Superior temporal gyrus (tissue), 1 donor: ENCODE measurements at regions not wholly inside any gene's neighbourhood (a gene's known extent, or its start where the extent isn't known, plus 50 kb on each side); places are given as distances from the start of the nearest gene placed in this dataset.
"Not testable (repeated sequence)": the region's sequence is repeated elsewhere in the genome, so short reads cannot be mapped to it uniquely, and the experiment has no call there.

ENCODE experiments used
- DNase-seq: peaks from one replicate; pipeline ENCODE4 v3.0.0-alpha.2; 2016; ENCODE audit errors: extremely low spot score

DNA sequence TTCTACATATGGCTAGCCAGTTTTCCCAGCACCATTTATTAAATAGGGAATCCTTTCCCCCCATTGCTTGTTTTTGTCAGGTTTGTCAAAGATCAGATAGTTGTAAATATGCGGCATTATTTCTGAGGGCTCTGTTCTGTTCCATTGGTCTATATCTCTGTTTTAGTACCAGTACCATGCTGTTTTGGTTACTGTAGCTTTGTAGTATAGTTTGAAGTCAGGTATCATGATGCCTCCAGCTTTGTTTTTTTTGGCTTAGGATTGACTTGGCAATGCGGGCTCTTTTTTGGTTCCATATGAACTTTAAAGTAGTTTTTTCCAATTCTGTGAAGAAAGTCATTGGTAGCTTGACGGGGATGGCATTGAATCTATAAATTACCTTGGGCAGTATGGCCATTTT, 60.0 kb upstream of the GPC3 start:
- DNase-seq = not testable (repeated sequence)

DNA sequence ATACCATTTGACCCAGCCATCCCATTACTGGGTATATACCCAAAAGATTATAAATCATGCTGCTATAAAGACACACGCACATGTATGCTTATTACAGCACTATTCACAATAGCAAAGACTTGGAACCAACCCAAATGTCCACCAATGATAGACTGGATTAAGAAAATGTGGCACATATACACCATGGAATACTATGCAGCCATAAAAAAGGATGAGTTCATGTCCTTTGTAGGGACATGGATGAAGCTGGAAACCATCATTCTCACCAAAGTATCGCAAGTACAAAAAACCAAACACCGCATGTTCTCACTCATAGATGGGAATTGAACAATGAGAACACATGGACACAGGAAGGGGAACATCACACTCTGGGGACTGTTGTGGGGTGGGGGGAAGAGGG, 81.7 kb upstream of the GPC3 start:
- DNase-seq = not testable (repeated sequence)

DNA sequence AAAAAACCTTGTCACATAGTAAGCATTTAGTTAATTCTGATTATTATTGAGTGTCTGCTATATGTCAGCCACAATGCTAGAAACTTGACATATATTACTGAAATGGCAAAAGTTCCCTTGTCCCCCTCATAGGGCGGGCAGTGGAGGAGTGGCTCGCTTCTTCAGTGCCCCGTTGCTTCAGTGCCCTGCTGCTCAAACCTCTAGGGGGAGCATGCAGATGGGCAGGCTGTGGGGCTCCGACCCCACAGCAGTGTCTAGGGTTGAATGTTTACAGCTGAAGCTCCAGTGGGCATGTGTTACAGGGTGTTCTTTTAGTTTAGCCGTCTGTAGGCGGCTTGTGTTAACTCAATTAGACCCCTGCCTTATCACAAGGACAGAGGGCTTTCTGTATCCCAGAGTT, 86.5 kb upstream of the GPC3 start:
- DNase-seq = not testable (repeated sequence)

DNA sequence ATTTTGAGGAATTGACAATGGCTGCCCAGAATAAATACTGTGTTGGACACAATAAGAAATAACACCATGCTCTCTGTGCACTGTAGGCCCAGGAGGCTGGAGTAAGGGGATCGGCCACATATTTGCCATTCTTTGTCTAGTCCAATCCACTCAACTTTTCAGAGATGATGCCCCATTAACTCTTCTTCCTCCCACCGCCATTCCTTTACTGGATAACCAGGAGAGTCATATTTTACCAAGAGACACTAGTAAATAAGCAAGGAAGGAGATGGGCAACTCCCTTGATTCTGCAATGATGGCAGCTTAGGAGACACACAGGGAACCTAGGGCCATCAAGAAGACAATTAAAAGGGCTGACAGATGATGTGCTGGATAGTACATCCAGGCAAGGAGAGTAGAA, 87.9 kb upstream of the GPC3 start:
- no peak for DNase-seq

DNA sequence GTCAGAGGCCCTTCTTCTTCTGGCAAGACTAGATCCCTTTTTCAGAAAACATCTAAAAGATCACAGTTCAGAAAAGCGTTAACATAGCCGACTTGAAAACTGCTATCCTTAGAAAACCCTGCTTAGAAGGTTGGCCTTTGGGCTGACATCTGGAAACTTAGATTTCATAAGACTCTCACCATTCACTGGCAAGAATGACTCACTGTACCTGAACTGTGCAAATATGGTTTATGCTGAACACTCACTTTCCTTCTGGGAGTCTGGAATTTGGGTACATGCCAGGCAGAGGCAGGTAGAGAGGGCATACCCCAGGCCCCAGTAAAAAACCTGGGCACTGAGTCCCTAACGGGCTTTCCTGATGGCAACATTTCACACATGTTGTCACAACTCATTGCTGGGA, 88.8 kb upstream of the GPC3 start:
- DNase-seq = no peak

DNA sequence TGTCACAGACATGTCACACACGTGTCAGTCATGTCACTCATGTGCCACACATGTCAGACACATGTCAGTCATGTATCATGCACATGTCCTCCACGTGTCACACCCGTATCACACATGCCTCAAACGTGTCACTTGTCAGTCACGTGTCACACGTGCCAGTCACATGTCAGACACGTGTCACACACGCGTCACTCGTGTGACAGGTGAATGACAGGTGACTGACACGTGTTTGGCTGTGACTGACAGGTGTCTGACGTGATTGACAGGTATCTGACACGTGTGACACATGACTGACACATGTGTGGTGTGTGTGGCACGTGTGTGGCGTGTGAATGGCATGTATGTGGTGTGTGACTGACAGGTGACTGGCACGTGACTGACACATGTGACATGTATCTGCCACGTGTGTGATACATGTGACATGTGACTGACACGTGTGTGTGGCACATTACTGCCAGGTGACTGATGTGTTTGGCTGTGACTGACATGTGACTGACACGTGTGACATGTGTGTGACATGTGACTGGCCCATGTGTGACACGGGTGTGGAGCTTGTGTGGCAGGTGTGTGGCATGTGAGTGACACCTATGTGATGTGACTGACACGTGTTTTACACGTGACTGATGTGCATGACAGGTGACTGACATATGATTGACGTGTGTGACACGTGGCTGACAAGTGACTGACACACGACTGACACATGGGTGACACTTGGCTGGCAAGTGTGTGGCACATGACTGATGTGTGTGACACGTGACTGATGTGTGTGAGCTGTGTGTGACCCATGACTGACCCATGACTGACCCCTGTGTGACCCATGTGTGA, 90.7 kb upstream of the GPC3 start:
- DNase-seq = no peak

DNA sequence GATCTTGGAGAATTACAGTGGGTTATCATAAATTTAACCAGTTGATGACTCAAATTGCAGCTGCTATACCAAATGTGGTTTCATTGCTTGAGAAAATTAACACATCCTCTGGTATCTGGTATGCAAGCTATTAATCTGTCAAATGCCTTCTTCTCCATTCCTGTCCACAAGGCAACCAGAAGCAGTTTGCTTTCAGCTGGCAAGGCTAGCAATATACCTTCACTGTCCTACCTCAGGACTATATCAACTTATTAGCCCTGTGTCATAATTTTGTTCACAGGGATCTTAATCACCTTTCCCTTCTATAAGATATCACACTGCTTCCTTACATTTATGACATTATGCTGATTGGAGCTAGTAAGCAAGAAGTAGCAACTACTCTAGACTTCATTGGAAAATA, 110.0 kb upstream of the GPC3 start:
- no peak for DNase-seq

DNA sequence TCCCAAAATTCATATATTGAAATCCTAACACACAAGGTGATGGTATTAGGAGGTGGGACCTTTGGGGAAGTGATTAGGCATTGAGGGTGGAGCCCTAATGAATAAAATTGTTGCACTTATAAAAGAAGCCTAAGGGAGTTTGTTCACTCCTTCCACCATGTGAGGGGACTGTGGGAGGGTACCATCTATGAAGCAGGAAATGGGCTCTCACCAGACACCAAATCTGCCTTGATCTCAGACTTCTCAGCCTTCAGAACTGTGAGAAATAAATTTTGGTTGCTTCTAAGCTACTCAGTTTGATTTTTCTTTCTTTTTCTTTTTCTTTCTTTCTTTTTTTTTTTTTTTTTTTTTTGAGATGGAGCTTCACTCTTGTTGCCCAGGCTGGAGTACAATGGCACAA, 116.2 kb upstream of the GPC3 start:
- DNase-seq = no peak

DNA sequence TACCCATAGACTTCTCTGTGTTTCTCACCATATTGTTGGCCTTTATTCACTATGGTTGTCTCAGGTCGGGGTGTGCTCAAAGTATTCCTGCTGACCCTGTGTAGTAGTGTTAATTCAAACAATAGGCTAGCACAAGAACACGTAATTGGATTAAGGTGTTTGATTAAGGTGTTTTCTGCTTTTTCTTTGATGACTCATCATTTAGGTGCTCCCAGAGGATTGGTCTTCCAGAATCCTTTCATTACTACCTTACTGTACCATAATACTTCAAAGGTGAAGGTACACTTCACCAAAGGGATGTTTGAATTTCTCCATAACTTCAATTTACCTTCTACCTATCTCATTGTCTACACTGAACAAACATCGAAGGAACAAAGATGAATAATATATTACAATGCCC, 121.7 kb upstream of the CCDC160 start:
- no peak for DNase-seq

DNA sequence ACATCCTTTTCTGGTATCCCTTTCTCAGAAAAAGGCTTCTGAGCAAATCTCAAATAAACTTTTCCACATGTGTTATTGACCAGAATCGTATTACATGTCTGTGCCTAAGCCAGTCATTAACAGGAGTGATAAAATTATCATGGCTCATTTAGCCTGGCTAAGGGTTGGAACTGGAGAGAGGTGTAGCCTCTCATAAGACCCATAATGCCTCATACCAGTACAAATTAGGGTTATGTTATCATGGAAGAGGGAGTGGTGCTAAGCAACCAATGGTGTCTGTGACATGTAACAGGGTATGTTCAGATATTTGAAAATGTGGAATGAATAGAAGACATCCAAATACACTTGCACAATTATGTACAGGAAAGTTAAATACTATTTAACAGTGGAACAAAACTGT, 99.6 kb upstream of the CCDC160 start:
- DNase-seq = no peak

DNA sequence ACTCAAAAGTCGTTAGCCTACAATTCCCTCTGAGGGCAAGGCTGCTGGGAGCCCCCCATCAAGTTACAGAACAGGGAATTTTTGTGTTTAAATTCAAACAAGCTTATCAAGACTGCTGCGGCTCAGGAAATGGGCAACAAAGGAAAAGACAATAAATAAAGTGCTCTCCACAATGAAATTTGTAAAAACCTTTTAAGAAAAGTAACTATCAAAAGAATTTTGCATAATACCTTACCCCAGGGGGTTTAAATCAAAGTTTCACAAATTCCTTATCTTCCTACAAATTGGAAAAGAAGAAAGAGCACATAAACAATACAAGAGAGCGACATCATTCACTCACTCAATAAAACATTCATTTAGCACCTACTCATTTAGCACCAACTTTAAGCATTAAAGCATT, 97.9 kb upstream of the CCDC160 start:
- DNase-seq = no peak

DNA sequence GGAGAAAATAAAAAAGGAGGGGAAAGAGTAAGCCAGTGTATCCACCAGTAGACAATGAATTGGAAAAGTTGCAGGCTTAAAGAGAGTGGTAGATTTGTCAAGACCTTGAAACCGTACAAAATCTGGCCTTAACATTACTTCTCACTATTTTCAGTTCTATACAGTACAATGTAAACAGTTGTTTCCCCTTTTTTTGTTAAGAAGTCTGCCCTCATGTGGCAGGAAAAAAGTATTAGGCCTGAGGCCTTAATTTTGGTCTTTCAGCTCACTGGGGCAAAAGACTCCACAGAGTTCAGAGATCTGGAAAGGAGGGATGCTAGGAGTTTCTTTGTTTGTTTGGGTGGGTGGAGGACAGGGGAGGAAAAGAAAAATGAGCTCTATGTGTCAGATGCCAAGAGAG, 92.8 kb upstream of the CCDC160 start:
- DNase-seq = peak; percentile 20

DNA sequence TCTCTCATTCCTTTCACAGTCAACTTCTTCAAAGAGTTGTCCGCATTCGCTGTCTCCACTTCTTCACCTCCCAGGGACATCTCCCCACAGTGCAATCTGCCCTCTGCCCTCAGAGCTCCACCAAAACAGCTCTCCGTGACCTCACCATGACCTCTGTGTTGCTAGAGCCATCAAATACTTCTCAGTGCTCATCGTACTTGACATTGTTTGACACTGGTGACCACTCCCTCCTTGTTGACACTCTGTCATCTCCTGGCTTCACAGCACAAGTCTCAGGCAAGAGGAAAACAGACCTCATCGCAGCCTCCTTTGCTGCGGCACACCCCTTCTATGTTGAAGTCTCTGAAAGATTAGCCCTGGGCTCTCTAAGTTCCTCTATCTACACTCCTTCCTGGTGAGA, 90.5 kb upstream of the CCDC160 start:
- DNase-seq = no peak

DNA sequence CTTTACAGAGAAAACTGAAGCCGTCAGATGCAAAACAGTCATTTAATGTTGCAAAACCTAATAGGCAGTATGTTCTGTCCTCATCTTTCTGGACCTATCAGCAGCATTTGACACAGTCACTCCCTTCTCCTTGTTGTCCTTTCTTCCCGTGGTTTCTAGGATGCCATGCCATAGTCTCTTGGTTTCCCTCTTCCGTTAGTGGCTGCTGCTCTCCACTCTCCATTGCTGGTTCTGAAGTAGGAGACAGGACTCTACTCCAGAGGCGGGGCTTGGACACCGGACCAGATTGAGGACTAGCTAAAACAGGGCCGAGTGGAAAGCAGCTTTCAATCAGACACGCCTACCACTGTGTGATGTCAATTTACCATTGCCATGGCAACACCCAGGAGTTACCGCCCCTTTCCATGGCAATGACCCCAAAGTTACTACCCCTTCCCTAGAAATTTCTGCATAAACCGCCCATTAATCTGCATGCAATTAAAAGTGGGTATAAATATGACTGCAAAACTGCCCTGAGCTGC, 88.8 kb upstream of the CCDC160 start:
- DNase-seq = no peak

DNA sequence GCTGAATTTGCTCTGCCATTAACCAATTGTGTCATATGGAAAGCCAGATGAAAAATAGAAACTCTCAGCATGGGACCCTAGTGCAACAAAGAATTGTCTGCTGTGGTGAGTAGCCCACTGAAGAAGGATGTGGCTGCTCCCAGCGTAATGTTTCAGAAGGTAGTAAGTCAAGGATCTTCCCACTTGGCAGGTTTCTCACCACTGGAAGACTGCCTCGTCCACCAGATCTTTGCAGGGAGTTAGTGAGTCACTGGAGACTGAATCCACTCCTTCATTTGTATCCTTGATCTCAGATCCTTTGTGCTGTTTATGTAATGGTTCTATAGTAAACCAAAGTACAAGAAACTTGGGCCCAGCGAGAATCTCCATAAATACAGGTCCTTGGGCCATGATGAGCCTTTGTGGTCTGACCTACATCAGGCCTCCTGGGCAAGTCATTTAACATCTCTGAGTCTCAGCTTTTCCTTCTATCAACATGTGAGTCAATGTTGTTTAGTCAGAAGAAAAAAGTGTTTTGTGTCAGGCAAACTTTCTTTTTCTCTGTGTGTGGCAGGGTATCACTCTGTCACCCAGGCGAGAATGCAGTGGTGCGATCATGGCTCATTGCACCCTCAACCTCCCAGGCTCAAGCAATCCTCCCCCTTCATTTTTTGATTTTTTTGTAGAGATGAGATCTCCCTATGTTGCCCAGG, 78.0 kb upstream of the CCDC160 start:
- DNase-seq = no peak

DNA sequence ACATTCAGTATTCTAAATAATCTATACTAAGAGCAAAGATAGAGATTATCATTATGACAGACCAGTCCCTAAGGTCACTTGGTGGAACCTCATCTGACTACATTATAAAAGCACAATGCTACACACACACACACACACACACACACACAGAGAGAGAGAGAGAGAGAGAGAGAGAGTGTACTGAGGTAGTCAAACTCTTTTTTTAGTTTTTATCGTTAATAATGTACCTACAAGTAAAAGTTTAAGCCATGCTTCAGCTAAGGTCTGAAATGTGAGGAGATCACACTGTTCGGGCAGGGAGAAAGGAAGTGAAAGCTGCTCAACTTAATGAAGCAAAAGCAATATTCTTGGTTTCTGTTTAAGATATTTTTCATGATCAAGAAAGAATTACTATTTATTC, 75.8 kb upstream of the CCDC160 start:
- no peak for DNase-seq

DNA sequence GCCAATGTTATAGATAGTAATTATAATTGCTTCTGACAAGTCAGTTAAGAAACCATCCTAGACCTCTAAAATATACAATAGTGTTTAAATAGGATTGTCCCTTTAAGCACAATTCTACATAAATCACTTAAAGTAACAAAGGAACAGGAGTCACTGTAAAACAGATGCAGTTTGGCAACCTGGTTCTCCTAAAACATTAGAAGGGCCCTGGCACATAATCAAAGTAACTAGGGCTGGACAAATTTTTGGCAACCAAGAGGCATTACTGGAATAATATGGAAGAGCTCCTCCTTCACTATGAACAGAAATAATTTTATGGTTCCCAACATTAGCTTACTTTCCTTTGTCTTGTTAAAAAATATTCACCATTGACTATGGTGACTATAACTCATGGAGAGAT, 75.0 kb upstream of the CCDC160 start:
- DNase-seq = no peak

DNA sequence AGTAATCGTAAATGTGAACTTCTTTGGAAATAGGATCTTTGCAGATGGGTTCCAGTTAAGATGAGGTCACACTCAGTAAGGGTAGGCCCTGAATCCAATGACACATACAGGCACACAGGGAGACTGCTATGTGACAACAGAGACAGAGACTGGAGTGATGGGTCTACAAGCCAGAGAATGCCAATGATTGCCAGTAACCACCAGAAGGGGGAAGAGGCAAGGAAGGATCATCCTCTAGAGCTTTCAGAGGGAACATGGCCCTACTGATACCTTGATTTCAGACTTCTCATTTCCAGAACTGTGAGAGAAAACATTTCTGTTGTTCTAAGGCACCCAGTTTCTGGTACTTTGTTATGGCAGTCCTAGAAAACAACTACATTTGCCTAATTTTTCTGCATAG, 73.1 kb upstream of the CCDC160 start:
- DNase-seq = no peak

DNA sequence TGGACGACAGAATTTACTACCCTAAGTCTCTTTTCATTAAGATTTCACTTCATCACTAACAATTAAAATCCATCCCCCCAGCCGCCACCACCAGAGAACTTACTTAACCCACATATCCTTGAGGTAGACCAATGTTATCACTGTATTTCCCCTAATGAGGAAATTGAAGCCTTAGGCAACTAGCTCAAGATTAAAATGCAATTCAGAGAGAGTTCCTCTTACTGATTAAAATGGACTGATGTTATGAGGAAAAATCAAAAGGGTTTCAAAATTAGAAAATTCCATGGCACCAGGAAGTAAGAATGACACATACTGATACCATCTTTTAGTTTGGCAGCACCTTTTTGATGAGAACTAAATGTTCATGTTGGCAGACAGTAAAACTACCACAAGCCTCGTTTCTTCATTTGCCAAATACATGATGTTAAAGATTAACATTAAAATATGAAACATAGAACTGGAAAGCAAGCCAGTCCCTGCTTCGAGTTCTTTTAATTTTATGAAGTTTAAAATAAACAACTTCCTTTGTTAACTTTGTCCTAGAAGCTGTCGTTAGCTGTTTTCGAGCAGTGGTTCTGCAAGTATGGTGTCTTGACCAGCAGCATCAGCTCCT, 69.3 kb upstream of the CCDC160 start:
- no peak for DNase-seq

DNA sequence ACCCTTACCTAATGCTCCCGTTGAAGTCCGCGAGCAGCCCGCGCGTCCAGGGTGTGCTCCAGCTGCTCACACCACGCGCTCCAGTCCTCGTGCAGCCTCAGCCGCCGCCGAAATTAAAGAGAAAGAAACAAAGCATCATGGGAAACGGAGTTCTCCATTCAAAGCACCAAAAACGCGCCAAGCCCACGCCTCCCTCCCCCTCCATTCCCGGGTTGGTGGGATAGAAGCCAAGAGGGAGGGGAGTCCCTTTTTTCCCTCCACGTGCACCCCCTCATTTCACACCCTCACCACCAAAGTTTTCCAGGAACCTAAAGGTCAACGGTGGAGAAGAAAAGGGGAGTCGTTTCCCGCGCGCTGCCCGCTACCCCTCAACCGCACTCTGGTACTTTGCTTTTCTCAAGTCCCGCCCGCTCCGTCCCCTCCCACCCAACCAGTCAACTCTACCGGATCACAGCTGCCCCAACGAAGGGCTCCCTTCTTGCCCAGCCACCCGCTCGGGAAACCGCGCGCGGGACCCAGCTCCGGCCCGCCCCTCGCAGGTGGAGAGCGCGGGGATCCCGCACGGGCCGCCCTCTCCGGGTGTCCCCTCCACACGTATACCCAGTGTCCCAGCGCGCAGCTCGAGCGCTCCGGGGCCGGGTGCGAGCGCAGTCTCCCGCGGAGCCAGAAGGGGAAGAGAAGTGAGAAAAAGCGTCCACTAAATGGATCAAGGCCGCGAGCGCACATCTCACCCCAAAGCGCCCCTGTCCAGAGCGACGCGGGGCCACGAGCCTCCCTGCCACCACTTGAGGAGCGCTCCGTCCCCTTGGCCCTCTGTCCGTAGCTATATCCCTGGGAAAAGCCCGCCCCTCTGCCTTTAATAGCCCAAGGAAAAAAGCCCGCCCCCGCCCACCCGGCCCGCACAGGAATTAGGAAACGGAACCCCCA, 65.1 kb upstream of the CCDC160 start:
- peak; percentile 20 for DNase-seq

DNA sequence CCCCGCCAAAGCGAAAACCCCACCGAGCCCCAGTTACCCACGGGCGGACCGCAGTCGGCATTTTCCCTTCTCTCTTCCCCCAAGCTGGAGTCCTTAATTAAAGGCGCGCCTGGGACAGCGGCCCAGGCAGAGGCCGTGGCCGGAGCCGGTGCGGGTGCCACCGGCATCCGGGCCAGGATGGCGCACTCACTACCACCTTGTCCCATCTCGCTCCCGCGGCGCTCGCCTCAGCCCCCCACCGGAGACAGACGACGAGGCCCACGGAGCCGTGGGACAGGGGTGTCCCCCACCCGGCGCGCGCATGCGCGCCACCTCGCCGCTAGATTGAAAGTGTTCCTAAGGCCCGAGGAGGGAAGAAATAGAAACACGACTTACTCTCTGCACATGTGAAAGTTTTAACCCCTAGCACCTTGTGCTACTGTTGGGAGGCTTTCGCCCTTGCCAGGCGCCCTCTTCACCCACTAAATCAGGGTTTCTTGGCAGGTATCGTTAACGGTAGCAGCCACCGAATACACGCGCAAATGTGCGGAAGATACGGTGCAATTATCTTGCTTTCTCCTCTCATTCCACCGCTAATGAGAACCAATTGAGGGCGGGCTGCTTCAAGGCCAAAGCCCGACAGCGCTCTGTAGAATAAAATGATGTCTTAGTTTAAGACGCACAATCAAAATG, 64.3 kb upstream of the CCDC160 start:
- peak; percentile 28 for DNase-seq
